NCI-H2029 treated with DMSO at 0.1 percent for 48 hours (cell line): ENCODE measurements at regions not wholly inside any gene's neighbourhood (a gene's known extent, or its start where the extent isn't known, plus 50 kb on each side); places are given as distances from the start of the nearest gene placed in this dataset.
"Not testable (repeated sequence)": the region's sequence is repeated elsewhere in the genome, so short reads cannot be mapped to it uniquely, and the experiment has no call there.

Source experiments
- DNase-seq: peaks from one replicate; lab custom pipeline; 2025; lab: John Stamatoyannopoulos, UW

DNA sequence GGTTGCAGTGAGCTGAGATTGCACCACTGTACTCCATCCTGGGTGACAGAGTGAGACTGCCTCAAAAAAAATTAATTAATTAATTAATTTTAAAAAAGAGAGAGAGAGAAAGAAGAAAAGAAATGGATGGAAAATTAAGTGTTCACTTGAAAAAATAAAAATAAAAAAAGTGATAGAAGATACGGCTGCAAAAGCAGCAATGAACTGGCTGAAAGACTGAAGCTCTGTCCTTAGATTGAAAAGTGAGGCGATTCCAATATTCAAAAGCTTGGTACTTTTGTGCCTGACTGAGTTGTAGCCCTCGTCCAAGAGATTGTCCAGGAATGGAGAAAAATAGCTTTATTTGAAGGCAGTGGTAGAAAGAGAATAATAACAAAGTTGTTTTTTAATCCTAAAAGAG is 154.6 kb downstream of the ADSS2 start:
- no peak for DNase-seq

DNA sequence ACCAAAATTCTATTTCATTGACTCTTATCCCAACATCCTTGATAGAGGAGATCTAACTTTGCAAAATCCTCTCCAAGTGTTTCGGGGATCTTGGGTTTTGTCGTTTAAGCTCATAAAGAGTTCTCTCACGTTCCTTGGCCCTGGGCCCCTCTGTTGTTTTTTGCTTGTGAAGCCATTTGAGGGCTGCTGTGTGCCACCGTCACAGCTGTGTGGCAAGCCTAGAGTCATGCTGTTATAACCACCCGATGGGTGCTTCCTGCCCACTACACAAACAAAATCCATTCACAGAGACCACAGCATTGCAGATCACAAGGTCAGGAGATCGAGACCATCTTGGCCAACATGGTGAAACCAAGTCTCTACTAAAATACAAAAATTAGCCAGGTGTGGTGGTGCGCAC is 154.1 kb downstream of the ADSS2 start:
- no peak for DNase-seq

DNA sequence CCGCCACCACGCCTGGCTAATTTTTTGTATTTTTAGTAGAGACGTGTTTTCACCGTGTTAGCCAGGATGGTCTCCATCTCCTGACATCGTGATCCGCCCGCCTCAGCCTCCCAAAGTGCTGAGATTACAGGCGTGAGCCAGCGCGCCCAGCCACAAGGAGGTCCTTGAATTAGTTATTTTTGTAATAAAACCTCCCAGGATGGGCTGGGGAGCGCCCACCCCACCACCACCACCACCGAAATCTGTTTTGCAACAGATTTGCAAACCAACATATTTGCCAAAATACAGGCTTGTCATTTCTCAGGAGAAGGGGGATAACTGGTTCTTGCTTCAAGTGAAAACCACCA is 151.7 kb downstream of the ADSS2 start:
- not testable (repeated sequence) for DNase-seq

DNA sequence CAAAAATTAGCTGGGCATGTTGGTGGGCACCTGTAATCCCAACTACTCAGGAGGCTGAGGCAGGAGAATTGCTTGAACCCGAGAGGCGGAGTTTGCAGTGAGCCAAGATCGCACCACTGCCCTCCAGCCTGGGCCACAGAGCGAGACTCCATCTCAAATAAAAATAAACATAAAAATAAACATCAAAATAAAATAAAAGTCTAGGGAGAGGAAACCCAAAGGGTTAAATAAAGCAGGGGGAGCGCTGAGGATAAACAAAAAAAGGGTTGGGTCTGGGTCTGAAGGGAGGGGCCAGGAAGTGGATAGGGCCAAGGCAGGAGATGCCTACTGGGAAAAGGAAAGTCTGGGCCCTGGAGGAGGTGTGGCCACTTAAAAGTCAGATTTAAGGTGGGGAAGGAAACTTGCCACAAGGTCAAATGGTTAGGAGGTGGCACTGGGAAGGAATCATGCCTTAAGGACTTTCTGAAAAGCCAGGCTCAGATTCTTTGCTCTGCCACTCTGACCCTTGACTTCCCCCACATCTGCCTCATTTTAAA is 150.0 kb downstream of the ADSS2 start:
- DNase-seq: no peak

DNA sequence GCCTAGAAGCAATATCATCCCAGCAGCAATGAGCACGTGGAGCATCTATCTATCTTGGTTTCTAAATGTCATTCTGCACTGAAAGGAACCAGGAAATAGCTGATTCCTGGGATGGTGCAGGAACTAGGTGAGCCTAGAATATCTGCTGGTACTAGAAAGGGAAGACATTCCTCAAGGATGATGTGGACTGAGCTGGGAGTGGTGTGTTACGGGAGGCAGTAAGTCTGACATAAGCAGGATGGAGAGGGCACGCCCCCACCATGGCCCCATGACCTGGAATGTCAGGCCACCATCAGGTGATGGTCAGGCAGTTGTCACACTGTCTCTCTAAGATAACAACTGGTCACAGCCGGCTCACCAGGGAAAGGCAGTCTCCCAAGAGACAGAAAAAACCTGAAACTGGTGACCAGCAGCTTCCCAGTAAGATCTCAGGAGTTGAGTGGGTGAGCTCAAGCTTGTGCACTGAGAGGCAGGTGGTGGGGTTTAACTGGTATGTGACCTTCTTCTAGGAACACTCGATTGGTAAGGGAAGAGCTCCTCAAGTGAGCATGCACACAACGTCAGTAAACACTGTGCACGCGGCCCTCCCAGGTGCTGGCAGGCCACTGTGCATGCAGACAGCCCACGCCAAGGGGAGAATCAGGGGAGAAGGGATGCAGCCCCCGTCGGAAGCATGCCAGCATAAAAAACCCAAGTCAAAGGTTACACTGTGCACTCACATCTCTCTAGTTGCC is 148.7 kb downstream of the ADSS2 start:
- DNase-seq: no peak

DNA sequence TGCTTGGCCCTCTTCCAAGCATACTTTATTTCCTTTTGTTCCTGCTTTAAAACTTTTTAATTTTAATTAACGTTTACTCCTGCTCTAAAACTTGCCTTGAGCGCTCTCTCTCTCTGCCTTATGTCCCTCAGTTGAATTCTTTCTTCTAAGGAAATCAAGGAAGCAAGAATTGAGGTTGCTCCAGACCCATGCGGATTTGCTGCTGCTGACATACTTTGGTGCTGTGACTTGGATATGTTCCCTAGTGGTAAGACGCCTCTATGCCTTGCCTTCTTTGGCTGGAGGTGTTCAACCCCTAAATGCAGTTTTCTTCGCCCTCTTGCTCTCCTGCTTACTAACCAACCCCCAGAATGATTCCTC is 148.1 kb downstream of the ADSS2 start:
- DNase-seq: no peak

DNA sequence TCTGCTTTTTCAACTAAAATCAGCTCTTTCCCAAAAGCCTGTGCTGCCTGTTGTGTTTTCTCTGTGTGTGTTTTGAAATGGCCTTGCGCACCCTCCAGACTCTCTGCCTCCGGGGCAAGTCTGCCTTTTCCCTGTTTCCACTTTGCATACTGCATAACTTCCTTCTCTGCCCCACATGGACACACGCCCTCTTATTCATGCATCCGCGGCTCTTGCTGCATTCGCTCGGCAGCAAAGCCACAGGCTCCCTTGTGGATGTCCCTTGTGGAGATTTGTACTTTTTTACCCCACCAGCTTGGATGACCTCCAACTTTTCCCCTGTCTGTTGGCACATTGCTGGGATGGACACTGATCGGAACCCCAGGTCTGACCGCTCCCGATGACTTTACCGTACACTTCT is 147.6 kb downstream of the ADSS2 start:
- DNase-seq: no peak

DNA sequence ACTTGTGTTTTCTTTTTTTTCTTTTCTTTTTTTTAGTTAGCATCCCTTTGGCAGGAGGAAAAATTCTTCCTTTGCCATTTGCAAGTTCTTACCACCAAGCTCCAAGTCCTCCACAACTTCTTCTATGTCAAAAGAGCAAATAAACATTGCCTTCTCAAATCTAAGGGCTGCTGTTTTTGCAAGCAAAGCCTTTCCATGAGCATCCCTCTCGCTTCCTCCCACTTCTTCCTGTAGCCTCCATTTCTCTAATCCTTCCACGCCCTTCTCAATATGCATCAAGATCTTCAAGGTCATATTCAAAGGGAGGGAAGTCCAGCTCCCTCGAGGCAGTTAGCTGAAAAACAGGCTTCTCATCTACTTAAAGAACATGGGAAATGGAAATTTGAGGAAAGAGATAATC is 147.1 kb downstream of the ADSS2 start:
- DNase-seq: no peak

DNA sequence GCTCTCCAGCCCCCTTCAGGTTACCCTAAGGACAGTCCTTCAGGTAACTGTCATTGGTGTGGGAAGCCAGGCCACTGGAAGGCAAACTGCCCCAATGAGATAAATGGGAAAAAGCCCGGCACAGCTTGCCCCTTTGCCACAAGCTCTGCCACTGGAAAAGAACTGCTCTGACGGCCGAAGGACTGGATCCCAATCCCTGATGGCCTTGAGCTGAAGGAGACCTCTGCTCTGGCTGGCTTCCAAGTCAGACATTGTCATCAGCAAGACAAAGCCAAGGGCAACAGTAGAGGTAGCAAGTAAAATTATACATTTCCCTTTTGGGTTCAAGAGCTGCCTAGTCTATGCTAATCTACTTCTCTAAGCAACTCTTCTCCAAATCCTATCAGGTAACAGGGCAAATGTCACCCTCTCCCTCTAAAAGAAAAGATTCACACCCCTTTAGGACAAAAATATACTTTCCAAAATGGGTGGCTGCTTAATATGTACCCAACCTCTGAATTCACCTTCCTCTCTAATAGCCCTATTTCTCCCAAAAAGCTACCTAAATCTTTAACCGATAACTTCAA is 145.8 kb downstream of the ADSS2 start:
- no peak for DNase-seq

DNA sequence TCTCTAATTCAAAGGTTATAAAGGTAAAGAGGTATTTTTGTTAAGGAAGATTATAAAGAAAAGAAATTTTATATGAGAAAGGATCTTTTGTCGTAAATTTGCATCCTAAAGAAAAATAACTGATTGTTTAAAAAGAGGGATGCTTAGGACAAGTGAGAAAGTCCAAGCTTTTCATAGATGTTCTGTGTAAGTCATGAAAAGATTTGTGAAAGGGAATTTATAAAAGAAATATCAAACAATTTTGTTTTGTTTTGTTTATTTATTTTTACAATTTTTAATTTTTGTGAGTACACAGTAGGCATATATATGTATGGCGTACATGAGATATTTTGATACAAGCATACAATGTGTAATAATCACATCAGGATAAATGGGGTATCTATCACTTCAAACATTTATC is 145.2 kb downstream of the ADSS2 start:
- DNase-seq: no peak

DNA sequence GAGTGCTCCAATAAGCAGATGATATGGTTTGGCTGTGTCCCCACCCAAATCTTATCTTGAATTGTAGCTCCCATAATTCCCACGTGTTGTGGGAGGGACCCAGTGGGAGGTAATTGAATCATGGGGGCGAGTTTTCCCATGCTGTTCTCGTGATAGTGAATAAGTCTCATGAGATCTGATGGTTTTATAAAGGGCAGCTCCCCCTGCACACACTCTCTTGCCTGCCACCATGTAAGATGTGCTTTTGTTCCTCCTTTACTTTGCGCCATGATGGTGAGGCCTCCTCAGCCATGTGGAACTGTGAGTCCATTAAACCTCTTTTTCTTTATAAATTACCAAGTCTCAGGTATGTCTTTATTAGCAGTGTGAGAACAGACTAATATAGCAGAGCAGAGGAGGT is 142.5 kb downstream of the ADSS2 start:
- DNase-seq: not testable (repeated sequence)

DNA sequence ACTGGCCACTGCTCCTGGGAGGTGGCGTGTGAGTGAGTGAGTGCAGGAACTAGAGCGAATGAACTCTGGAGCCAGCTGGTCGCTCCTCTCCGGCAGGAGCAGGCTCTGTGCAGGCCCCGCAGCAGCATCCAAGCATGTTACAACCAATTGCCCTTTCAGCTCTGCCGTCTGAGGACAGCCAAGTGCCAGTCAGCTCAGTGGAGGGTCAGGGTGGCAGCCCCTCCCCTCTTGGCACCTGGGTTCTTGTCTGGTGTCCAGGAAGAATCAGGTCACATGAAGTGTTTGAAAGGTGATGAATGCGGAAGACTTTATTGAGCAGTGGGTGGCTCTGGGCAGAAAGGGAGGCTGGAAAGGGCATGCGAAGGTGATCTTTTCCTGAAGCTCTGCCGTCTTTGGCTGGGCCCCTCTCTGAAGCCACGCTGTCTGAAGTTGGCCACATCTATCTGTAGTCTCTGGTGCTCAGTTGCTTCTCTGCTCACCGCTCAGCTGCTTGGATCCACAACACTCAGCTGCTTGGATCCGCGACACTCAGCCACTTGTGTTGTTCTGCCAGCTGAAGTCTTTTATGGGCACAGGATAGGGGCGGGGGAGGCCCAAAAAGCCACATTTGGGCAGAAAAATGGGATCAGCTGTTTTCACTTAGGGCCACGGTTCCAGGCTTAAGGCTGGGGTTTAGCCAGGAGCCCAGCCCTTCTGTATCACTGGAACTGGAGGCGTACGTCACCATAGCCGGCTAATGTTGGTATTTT is 139.8 kb downstream of the ADSS2 start:
- DNase-seq: no peak

DNA sequence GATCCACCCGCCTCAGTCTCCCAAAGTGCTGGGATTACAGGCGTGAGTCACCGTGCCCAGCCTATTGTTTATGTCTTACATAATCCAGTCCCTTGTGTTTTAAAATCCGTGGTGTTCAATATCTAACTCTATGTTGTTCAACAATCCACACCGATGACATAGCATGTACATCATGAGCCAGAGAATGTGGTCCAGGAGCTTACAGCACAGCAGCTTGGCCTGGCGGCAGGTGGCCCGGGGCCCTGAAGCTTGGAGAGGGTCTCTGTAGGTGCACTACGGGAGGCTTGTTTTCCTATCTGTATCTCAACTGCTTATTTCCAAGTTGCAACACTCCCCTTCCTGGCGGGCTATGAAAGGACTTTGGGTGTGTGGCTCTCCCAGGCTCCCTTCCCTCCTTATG is 138.4 kb downstream of the ADSS2 start:
- no peak for DNase-seq

DNA sequence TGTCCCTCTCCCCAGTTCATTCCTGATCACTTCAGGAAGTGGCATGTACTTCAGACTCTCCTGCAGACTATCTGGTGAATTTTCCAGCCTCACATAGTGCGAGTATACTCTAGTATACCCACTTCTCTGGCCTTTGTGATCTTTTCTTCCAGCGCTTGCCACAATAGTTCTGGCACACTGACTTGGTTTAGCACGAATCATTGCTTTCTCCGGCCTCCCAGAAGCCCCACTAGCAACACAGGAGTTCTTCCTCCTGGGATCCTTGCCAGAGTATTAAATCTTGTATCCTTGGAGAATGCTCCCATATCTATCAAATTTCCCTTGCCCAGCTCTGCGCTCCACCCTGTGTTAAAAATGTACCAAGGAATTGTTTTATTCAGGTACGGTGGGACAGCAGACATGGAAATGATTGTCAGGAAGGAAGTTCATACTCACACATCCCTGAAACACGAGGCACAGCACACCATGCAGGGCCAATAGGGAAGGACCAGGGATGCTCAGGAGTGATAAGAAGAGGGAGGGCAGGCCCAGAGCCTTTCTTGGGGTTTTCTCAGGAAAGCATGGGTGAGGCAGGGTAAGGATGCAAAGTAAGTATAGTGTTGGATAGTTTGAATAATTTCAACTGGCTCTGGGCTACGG is 136.7 kb downstream of the ADSS2 start:
- no peak for DNase-seq

DNA sequence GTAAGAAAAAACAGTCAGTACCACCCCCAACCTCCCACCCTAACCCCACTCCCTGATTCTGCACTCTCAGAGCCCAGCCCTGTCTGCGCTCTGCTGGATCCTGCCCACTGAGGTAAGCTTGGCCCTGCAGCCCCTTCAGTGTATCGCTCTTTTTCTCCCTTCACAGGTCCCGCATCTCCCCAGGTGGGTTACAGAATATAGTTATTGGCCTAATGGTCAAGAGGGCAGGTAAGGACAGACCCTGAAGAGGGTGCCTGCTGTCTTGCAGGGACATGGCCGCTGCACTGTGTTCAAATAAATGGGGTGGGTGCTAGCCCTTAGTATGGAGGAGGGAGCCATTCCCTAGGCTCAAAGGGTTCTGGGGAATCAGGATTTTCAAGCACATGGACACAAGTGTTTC is 135.7 kb downstream of the ADSS2 start:
- no peak for DNase-seq

DNA sequence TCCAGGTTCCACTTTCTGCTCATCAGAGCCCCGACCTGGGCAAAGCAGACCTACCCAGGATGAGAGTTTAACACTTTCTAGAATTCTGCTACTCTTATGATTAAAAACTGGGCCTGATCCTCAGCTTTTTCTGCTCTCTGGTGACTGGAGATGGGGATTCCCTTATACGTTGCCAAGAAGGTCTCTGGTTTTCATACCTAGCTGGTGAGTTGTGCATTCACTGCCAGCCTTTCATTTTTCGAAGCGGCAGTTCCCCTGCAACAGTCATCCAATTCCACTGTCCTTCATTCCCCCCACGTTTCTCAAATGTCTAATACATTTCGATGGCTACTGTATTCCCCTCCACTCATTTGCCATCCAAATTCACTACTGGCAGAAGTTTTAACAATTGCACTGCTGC is 135.3 kb downstream of the ADSS2 start:
- no peak for DNase-seq

DNA sequence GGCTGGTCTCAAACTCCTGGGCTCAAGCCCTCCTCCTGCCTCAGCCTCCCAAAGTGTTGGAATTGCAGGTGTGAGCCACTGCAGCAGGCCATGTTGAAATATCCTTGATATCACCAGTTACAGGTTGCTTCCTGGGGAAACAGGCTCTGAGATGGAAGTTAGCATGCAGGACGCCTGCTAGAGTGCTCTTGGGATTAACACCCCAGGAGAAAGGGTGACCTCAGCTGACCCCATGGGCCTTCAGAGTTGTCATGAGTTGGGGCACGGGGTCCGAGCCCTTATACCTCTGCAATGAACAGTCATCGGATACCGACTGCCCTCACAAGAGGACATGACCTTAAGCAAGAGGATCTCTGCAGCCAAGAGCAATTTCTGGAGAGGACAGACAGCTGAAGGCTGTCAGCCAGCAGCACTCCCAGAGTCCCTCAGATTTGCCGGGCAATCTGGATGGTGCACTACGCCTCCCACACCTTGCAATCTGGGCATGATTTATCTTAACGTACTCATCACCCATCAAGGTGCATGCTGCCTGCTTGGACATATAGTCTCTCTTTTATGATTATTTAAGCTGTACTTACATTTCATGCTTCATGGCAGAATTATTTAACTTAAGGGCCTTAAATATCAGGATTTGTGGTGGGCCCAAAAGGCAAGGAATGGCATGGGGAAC is 134.6 kb downstream of the ADSS2 start:
- no peak for DNase-seq

DNA sequence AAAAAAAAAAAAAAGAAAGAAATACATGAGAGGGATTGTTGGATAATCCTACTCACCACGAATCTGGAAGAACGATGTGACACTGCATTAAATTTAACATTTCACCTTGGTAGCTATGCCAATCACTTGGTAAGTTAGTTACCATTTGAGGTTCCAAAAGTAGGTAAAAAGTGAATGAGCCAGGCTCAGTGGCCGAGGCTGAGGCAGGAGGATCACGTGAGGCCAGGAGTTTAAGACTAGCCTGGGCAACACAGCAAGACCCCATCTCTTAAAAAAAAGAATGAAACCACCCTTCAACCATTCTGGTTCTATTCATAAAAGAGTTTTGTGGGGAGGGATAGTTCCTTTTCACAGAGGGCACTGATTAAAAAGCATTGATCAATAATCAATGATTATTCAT is 133.6 kb downstream of the ADSS2 start:
- no peak for DNase-seq

DNA sequence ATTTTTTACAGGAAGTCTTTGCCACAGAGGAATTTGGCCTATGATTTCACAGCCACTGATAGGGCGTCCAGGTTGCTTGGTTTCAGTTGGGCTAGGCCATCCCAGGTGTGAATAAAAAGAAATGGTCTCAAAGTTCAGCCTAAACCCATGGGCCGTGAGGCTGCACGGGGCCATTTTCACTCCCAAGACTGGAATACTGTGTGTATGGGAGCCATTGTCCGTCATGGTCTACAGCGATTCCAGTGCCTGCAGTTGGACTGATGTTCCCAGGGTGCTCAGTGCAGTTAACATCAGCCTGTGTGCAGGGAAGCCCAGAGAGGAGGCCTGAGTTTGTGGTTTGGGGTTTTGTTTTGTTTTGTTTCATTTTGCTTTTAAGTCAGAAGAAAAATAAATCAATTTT is 133.2 kb downstream of the ADSS2 start:
- DNase-seq: no peak

DNA sequence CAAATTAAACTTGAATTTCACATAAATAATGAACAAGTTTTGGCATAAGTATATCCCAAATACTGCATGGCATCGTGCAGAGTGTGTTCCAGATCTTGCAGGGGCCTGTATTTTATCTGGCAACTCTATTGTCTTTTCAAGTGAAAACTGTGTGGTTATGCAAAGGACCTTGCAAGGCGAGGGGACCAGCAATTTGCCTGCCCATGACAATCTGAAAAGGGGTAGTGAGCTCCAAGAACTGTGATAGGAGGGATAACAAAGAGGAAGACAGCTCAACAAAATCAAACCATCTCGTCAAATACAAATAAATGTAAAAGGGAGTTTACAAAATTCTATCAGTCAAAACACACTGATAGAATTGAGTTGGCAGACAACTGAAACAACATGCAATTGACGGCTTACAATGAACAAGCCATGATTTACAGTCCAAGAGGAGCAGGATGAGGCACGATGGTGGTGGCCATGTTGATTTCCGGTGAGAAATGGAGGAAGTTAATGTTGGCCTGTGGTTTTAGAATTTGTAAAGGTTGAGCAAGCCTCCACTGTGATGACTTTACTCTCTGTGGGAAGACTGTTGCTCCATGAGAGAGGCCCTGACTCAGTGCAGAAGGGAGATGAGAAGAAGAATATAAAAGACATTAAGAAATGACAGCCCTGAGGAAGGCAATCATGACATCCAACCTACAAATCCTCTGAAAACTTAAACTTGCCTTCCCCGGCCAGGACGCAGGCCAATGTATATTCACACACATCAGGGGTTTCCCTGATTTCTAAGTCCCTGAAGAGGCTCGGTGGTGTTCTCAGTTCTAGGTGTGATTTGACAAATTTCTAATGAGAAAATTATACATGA is 132.2 kb downstream of the ADSS2 start:
- DNase-seq: no peak

DNA sequence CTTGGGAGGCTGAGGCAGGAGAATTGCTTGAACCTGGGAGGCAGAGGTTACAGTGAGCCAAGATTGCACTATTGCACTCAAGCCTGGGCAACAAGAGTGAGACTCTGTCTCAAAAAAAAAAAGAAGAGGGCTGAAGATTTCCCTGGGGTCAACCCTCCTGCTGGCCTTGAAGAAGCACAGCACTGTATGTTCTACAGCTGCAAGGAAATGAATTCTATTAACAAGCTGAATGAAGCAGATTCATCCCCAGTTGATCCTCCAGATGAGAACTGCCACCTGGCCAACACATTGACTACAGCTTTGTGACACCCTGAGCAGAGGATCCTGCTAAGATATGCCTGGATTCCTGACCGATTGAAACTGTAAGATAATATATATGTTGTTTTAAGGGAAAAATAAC is 129.5 kb downstream of the ADSS2 start:
- DNase-seq: no peak
